ENCODE measurements at regions not wholly inside any gene's neighbourhood (a gene's known extent, or its start where the extent isn't known, plus 50 kb on each side); places are given as distances from the start of the nearest gene placed in this dataset.

DNA sequence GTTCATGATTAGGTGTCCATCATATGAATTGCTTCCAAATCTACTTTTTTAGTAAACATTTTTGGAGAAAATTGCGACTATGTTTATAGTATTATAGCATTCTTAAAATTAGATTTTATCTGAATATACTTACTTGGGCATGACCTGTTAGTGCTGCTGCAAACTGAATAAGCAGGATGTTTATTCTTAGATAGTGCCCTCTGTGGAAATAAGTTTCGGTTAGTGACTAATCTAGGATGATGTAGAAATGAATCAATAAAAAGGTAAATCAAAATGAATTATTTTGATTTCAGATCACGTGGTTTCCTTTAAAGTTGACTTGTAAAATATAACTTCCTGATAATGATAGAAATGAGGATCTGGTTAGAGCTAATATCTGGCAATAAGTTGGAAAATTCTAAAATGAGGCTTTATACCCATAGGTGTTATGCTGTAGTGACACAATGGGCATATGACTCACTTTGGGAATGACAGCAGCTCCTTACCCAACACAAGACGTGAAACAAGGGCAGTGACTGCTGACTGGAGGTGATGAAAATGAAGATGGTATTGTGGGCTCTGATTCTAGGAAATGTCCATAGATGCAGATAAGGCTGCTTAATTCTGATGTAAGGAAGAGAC, 165.8 kb upstream of the TCF4 start:
- 0 out of 3 replicates have a peak, but pooled peaks have one; percentile 24 for ATAC-seq
- TF ChIP-seq ZC3H10 (CRISPR knock-in tag; IDR thresholded peaks at IDR 0.05) (no peak), GLIS3 (CRISPR knock-in tag; IDR thresholded peaks at IDR 0.05) (no peak), ZFP30 (CRISPR knock-in tag; IDR thresholded peaks at IDR 0.05) (no peak), ZNF70 (CRISPR knock-in tag; IDR thresholded peaks at IDR 0.05) (no peak), PPARA (CRISPR knock-in tag; IDR thresholded peaks at IDR 0.05; ENCODE audit: borderline replicate concordance) (no peak), BACH2 (CRISPR knock-in tag; IDR thresholded peaks at IDR 0.05; ENCODE audit: borderline replicate concordance) (no peak)
- TF ChIP-seq, protein P1, sequence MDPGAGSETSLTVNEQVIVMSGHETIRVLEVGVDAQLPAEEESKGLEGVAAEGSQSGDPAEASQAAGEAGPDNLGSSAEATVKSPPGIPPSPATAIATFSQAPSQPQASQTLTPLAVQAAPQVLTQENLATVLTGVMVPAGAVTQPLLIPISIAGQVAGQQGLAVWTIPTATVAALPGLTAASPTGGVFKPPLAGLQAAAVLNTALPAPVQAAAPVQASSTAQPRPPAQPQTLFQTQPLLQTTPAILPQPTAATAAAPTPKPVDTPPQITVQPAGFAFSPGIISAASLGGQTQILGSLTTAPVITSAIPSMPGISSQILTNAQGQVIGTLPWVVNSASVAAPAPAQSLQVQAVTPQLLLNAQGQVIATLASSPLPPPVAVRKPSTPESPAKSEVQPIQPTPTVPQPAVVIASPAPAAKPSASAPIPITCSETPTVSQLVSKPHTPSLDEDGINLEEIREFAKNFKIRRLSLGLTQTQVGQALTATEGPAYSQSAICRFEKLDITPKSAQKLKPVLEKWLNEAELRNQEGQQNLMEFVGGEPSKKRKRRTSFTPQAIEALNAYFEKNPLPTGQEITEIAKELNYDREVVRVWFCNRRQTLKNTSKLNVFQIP (CRISPR knock-in tag; IDR thresholded peaks at IDR 0.05; ENCODE audit: borderline replicate concordance, low read depth): no peak

DNA sequence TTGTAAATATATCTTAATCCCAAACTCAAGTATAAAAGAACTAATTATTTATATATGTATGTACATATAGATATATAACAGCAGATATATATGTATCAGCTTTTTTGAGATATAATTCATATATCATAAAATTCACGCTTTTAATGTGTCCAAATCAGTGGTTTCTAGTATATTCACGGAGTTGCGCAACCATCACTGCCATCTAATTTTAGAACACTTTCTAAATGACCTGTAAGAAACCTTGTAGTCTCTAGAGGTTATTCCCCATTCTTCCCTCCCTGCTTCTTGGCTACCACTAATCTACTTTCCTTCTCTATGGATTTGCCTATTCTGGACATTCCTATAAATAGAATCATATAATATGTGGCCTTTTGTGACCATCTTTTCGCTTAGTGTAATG, 163.5 kb upstream of the TCF4 start:
- TF ChIP-seq, protein P1 (CRISPR knock-in tag; IDR thresholded peaks at IDR 0.05; ENCODE audit: borderline replicate concordance, low read depth): no peak
- TF ChIP-seq PPARA (CRISPR knock-in tag; IDR thresholded peaks at IDR 0.05; ENCODE audit: borderline replicate concordance) (no peak), ZNF70 (CRISPR knock-in tag; IDR thresholded peaks at IDR 0.05) (no peak), RARB (CRISPR knock-in tag; IDR thresholded peaks at IDR 0.05) (no peak), TCF4 (CRISPR knock-in tag; IDR thresholded peaks at IDR 0.05; ENCODE audit: borderline replicate concordance) (no peak), BACH2 (CRISPR knock-in tag; IDR thresholded peaks at IDR 0.05; ENCODE audit: borderline replicate concordance) (no peak), SNAI2 (CRISPR knock-in tag; IDR thresholded peaks at IDR 0.05) (no peak)
- TF ChIP-seq, protein P2, sequence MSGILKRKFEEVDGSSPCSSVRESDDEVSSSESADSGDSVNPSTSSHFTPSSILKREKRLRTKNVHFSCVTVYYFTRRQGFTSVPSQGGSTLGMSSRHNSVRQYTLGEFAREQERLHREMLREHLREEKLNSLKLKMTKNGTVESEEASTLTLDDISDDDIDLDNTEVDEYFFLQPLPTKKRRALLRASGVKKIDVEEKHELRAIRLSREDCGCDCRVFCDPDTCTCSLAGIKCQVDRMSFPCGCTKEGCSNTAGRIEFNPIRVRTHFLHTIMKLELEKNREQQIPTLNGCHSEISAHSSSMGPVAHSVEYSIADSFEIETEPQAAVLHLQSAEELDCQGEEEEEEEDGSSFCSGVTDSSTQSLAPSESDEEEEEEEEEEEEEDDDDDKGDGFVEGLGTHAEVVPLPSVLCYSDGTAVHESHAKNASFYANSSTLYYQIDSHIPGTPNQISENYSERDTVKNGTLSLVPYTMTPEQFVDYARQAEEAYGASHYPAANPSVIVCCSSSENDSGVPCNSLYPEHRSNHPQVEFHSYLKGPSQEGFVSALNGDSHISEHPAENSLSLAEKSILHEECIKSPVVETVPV (CRISPR knock-in tag; IDR thresholded peaks at IDR 0.05): no peak
- TF ChIP-seq, protein P3, sequence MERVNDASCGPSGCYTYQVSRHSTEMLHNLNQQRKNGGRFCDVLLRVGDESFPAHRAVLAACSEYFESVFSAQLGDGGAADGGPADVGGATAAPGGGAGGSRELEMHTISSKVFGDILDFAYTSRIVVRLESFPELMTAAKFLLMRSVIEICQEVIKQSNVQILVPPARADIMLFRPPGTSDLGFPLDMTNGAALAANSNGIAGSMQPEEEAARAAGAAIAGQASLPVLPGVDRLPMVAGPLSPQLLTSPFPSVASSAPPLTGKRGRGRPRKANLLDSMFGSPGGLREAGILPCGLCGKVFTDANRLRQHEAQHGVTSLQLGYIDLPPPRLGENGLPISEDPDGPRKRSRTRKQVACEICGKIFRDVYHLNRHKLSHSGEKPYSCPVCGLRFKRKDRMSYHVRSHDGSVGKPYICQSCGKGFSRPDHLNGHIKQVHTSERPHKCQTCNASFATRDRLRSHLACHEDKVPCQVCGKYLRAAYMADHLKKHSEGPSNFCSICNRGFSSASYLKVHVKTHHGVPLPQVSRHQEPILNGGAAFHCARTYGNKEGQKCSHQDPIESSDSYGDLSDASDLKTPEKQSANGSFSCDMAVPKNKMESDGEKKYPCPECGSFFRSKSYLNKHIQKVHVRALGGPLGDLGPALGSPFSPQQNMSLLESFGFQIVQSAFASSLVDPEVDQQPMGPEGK (CRISPR knock-in tag; IDR thresholded peaks at IDR 0.05; ENCODE audit: borderline replicate concordance): no peak
- ATAC-seq: no peak

DNA sequence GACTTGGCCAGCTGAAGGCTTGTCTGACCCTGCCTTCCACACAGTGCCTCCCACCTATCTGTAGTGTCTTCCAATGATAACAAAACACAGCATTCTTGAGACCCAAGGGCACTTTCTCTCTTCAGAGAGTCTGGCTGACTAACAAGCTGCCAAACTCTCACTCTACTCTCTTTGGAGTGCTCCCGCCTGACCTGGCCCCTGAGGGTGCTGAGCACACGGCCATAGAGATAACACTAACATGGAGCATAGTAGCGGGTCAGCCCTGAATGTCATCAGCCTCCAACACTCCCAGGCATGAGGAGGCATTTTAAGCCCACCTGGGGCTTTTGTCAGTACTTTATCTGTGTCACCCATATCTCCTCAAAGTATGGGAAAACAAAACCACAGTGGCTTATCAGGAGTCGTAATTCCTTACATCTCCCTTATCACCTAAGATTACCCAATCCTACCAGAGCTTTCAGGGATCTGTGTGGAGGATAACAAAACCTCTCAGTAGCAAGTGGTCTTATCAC, 160.3 kb upstream of the TCF4 start:
- TF ChIP-seq TOX (CRISPR knock-in tag; IDR thresholded peaks at IDR 0.05; ENCODE audit: borderline replicate concordance): no peak
- TF ChIP-seq ZC3H10 (CRISPR knock-in tag; IDR thresholded peaks at IDR 0.05): no peak
- no peak for TF ChIP-seq ZNF8 (CRISPR knock-in tag; IDR thresholded peaks at IDR 0.05)
- no peak for TF ChIP-seq OSR1 (CRISPR knock-in tag; IDR thresholded peaks at IDR 0.05)
- TF ChIP-seq, protein P3 (CRISPR knock-in tag; IDR thresholded peaks at IDR 0.05; ENCODE audit: borderline replicate concordance): no peak
- TF ChIP-seq, protein P1 (CRISPR knock-in tag; IDR thresholded peaks at IDR 0.05; ENCODE audit: borderline replicate concordance, low read depth): no peak
- TF ChIP-seq ZFP30 (CRISPR knock-in tag; IDR thresholded peaks at IDR 0.05): no peak
- ATAC-seq: no peak

DNA sequence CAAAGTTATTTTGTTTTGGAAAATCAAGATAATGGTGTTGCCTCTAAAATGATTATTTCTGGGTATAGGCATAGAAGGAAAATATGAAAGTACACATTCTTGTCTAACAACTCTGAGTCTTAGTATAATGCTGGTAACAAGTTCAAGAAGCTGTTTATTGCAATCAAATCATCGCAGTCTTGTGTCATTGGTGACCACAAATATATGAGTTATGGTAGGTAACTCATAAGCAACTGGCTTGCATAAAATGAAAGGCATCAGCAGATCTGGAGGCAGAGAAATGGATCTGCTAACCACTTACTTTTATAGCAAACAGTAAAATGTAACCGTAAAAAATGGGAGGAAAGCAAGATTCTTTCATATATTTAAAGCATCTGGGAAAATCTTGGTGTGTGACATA, 156.2 kb upstream of the TCF4 start:
- no peak for ATAC-seq
- no peak for TF ChIP-seq ZNF8 (CRISPR knock-in tag; IDR thresholded peaks at IDR 0.05)
- no peak for TF ChIP-seq ZC3H10 (CRISPR knock-in tag; IDR thresholded peaks at IDR 0.05)
- TF ChIP-seq ESRRG (CRISPR knock-in tag; IDR thresholded peaks at IDR 0.05): no peak
- TF ChIP-seq, protein P4, sequence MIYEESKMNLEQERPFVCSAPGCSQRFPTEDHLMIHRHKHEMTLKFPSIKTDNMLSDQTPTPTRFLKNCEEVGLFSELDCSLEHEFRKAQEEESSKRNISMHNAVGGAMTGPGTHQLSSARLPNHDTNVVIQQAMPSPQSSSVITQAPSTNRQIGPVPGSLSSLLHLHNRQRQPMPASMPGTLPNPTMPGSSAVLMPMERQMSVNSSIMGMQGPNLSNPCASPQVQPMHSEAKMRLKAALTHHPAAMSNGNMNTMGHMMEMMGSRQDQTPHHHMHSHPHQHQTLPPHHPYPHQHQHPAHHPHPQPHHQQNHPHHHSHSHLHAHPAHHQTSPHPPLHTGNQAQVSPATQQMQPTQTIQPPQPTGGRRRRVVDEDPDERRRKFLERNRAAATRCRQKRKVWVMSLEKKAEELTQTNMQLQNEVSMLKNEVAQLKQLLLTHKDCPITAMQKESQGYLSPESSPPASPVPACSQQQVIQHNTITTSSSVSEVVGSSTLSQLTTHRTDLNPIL (CRISPR knock-in tag; IDR thresholded peaks at IDR 0.05; ENCODE audit: low read depth): no peak
- TF ChIP-seq, protein P2 (CRISPR knock-in tag; IDR thresholded peaks at IDR 0.05): no peak

Measured in SK-N-SH treated with all-trans-retinoic acid at 6 μM for 48 hours (cell line).